ENCODE measurements at regions not wholly inside any gene's neighbourhood (a gene's known extent, or its start where the extent isn't known, plus 50 kb on each side); places are given as distances from the start of the nearest gene placed in this dataset.

- TF ChIP-seq CTCF (IDR thresholded peaks at IDR 0.05) (no peak), POLR2A (IDR thresholded peaks at IDR 0.05) (no peak), POLR2AphosphoS5 (IDR thresholded peaks at IDR 0.05) (no peak)
Observed at GRCh38 chr15:92545996-92546395, 109.6 kb downstream of the FAM174B start.
